Liver (tissue), 7 donors: ENCODE measurements at regions not wholly inside any gene's neighbourhood (a gene's known extent, or its start where the extent isn't known, plus 50 kb on each side); places are given as distances from the start of the nearest gene placed in this dataset.
A peak's percentile ranks its signal among the peaks of the same experiment; 100 is the strongest.

Experiments used
- DNase-seq: peaks from one replicate; pipeline ENCODE4 v3.0.0-alpha.2; 2017; ENCODE audit warnings: low spot score
- H3K27ac ChIP-seq, 2 donors: one replicate each; pipeline ENCODE4 v1.7.0; 2013; ENCODE audit warnings: inconsistent platforms in 2 of 2, low read length in 2 of 2, control low read depth in 1 of 2, low read depth in 1 of 2, mild to moderate bottlenecking in 1 of 2
- H3K27me3 ChIP-seq, 4 donors: one replicate each; pipeline versions ENCODE4 v1.6.1 to v1.7.0; 2013; ENCODE audit warnings: low read length in 3 of 4, inconsistent platforms in 1 of 4, mild to moderate bottlenecking in 1 of 4, moderate library complexity in 1 of 4; ENCODE audit not compliant: control insufficient read depth in 4 of 4, insufficient read depth in 4 of 4
- H3K36me3 ChIP-seq, 4 donors: one replicate each; pipeline versions ENCODE4 v1.6.1 to v1.7.0; 2013; ENCODE audit warnings: low read length in 3 of 4, mild to moderate bottlenecking in 3 of 4, low read depth in 1 of 4, moderate library complexity in 1 of 4; ENCODE audit not compliant: control insufficient read depth in 4 of 4, insufficient read depth in 3 of 4
- H3K4me1 ChIP-seq, 4 donors: one replicate each; pipeline versions ENCODE4 v1.6.1 to v1.7.0; 2013; ENCODE audit warnings: low read length in 3 of 4, mild to moderate bottlenecking in 3 of 4, moderate library complexity in 1 of 4; ENCODE audit not compliant: control insufficient read depth in 4 of 4, insufficient read depth in 4 of 4
- H3K4me3 ChIP-seq, 3 donors: one replicate each; pipeline versions ENCODE4 v1.6.1 to v1.7.0; 2013; ENCODE audit warnings: low read length in 3 of 3, control low read depth in 1 of 3, low read depth in 1 of 3, mild to moderate bottlenecking in 1 of 3
- H3K9ac ChIP-seq, 2 donors: one replicate each; pipeline ENCODE4 v1.7.0; 2013; ENCODE audit warnings: low read length in 2 of 2, mild to moderate bottlenecking in 2 of 2, moderate library complexity in 2 of 2, control low read depth in 1 of 2, low read depth in 1 of 2
- H3K9me3 ChIP-seq, 4 donors: one replicate each; pipeline versions ENCODE4 v1.6.1 to v1.7.0; 2013; ENCODE audit warnings: low read length in 3 of 4; ENCODE audit not compliant: control insufficient read depth in 4 of 4
- ATF3 ChIP-seq: IDR thresholded peaks from 2 replicates; pipeline ENCODE4 v1.6.1; 2016; ENCODE audit warnings: antibody characterized with exemption
- EGR1 ChIP-seq, 2 donors: IDR thresholded peaks; 2 replicates each; pipeline ENCODE4 v1.6.1; 2016 to 2018; ENCODE audit warnings: antibody characterized with exemption in 2 of 2, low read depth in 2 of 2
- FOXA1 ChIP-seq: IDR thresholded peaks from 2 replicates; pipeline ENCODE4 v1.6.1; 2016; ENCODE audit warnings: antibody characterized with exemption
- GABPA ChIP-seq, 2 donors: IDR thresholded peaks in 1 of 2; conservative IDR thresholded peaks in 1 of 2; 2 replicates each; pipeline ENCODE4 v1.6.1; 2016; ENCODE audit warnings: antibody characterized with exemption in 2 of 2, mild to moderate bottlenecking in 1 of 2, moderate library complexity in 1 of 2
- HNF4A ChIP-seq, 2 donors: conservative IDR thresholded peaks; 2 replicates each; pipeline ENCODE4 v1.6.1; 2016; ENCODE audit warnings: antibody characterized with exemption in 2 of 2, mild to moderate bottlenecking in 2 of 2
- HNF4G ChIP-seq: IDR thresholded peaks from 2 replicates; pipeline ENCODE4 v1.6.1; 2016; ENCODE audit warnings: antibody characterized with exemption
- JUND ChIP-seq, 2 donors: IDR thresholded peaks; 2 replicates each; pipeline ENCODE4 v1.6.1; 2016; ENCODE audit warnings: antibody characterized with exemption in 2 of 2
- NR2F2 ChIP-seq: IDR thresholded peaks from 2 replicates; pipeline ENCODE4 v1.6.1; 2016; ENCODE audit warnings: antibody characterized with exemption
- RAD21 ChIP-seq, 2 donors: IDR thresholded peaks; 2 replicates each; pipeline ENCODE4 v1.6.1; 2016; ENCODE audit warnings: antibody characterized with exemption in 2 of 2, mild to moderate bottlenecking in 2 of 2
- REST ChIP-seq: IDR thresholded peaks from 2 replicates; pipeline ENCODE4 v1.6.1; 2016; ENCODE audit warnings: antibody characterized with exemption, mild to moderate bottlenecking
- RXRA ChIP-seq, 2 donors: IDR thresholded peaks; 2 replicates each; pipeline ENCODE4 v1.6.1; 2017 to 2018; ENCODE audit warnings: antibody characterized with exemption in 2 of 2, mild to moderate bottlenecking in 1 of 2
- SP1 ChIP-seq: IDR thresholded peaks from 2 replicates; pipeline ENCODE4 v1.6.1; 2018; ENCODE audit warnings: antibody characterized with exemption, mild to moderate bottlenecking
- TAF1 ChIP-seq: conservative IDR thresholded peaks from 2 replicates; pipeline ENCODE4 v1.6.1; 2016; ENCODE audit warnings: antibody characterized with exemption, mild to moderate bottlenecking
- YY1 ChIP-seq: IDR thresholded peaks from 2 replicates; pipeline ENCODE4 v1.6.1; 2016; ENCODE audit warnings: antibody characterized with exemption, mild to moderate bottlenecking
- ZBTB33 ChIP-seq: IDR thresholded peaks from 2 replicates; pipeline ENCODE4 v1.6.1; 2016; ENCODE audit warnings: antibody characterized with exemption
- WGBS: extraction: QIAGEN DNeasy Blood & Tissue Kit; methylation state at CpG from one replicate; pipeline ENCODE4 v1.1.7; 2013; 5-methylcytosine and 5-hydroxymethylcytosine counted together
- TF ChIP-seq, protein P1 (sequence below): IDR thresholded peaks from 2 replicates; pipeline ENCODE4 v1.6.1; 2016; ENCODE audit warnings: antibody characterized with exemption
- donor health status: healthy.
- donor health status: healthy.
- donor health status: healthy.
- donor health status: healthy.

DNA sequence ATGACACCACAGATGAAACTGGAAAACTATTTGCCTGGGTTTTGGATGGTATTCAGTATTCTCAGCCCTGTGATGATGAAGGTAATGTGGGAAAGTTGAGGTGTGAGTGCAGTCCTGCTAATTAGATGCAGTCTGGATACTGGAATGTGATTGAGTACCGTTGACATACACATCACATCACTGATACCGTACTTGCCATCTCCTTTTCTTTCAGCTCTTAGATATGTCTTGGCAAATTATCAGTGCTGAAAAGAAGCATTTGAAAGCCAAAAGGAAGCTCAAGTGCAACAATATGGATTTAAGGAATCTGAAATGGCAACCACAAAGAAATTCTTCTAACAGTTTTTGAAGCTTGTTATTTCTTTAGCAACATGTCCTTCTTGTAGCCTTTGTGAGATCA lies 381.4 kb upstream of the TGFBR2 start:
- no peak overlapping the region for H3K4me3 ChIP-seq
- no peak for DNase-seq
- H3K9me3 ChIP-seq = no peaks in the 10 kb centered on the region
- H3K27ac ChIP-seq = no peak overlapping the region
- no peak overlapping the region for H3K9ac ChIP-seq
- H3K36me3 ChIP-seq = no peaks in the 10 kb centered on the region
- peaks cover 2 to 14% (median 11%) of the 10 kb centered on the region in 4 donors for H3K4me1 ChIP-seq
- no peaks in the 10 kb centered on the region for H3K27me3 ChIP-seq
- WGBS = 93% methylated on average over 2 of the region's 2 CpGs
- TF ChIP-seq RAD21 (IDR thresholded peaks at IDR 0.05) (no peak), GABPA (IDR thresholded peaks at IDR 0.05 in 1 of 2, conservative IDR thresholded peaks at IDR 0.05 in 1 of 2) (no peak), ATF3 (no peak), TAF1 (no peak), SP1 (no peak), EGR1 (IDR thresholded peaks at IDR 0.05; ENCODE audit: low read depth in 2 of 2) (no peak), HNF4A (conservative IDR thresholded peaks at IDR 0.05) (no peak), YY1 (no peak), HNF4G (no peak), RXRA (IDR thresholded peaks at IDR 0.05) (no peak)

DNA sequence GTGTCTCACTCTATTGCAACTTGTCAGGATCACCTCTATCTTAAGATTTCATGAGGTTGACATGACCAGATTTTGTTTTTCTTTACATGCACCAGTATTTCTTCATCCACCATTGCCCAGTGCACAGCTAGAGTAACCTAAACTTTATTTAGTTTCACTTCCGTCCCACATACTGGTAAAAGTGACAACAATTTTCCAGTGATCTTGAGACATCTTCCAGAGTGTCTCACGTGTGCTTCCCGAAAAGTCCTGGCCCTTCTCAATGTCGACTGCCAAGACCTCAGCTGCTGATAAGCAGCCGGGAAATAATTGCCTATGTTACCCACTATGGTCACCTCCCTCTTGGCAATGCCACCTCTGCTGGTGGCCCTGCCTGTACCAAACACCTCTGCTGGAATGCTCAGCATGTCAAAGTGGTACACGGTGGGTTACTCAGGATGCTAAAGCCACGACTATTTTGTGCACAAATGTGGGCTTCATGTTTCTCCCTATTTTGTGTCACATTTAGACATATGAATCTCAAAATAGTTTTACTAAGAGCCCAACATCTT lies 379.7 kb upstream of the TGFBR2 start:
- no peak for DNase-seq
- no peaks in the 10 kb centered on the region for H3K27me3 ChIP-seq
- H3K9me3 ChIP-seq = no peaks in the 10 kb centered on the region
- H3K4me3 ChIP-seq = no peak overlapping the region
- no peaks in the 10 kb centered on the region for H3K36me3 ChIP-seq
- peaks cover 4 to 23% (median 16%) of the 10 kb centered on the region in 4 donors for H3K4me1 ChIP-seq
- WGBS = 86% methylated on average over 7 of the region's 7 CpGs
- no peak overlapping the region for H3K9ac ChIP-seq
- TF ChIP-seq REST = no peak
- no peak for TF ChIP-seq HNF4G
- TF ChIP-seq, protein P1, sequence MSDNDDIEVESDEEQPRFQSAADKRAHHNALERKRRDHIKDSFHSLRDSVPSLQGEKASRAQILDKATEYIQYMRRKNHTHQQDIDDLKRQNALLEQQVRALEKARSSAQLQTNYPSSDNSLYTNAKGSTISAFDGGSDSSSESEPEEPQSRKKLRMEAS = no peak
- no peak for TF ChIP-seq YY1
- no peak for TF ChIP-seq JUND (IDR thresholded peaks at IDR 0.05)
- no peak for TF ChIP-seq TAF1
- TF ChIP-seq HNF4A (conservative IDR thresholded peaks at IDR 0.05) = no peak
- H3K27ac ChIP-seq = no peak overlapping the region

DNA sequence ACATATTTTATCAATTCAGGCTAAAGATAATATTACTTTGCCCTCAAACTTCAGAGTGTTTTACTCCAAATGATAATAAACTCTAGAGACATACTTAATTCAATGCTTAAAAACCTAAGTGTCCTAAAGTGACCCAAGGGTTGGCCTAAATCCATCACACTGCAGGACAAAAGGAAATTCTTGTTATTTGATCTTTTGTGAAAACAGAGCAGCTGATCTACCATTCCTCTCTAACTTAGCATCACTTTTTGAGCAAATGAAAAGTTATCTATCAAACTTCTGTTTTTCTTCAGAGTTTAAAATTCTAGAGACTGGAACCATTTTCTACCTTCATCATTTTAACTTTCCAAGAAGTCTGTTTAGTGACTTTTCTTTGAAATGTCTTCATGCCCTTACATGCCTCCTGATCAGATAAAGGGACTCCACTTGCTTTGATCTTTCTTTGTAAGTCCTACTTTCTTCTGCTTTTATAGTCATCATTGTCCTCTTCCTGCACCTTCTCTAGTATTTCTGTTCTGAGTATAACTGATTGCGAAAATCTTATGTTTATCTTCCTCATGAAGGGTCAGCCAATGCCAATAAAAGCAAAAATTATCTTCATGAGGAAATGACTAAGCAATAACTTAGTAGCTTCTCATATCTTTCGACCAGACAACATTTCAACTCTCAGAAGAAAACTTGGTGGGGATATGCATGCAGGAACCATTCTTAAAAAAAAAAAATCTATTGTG lies 378.7 kb upstream of the TGFBR2 start:
- H3K9me3 ChIP-seq = no peaks in the 10 kb centered on the region
- H3K9ac ChIP-seq = no peak overlapping the region
- WGBS = 8% methylated on average over 2 of the region's 2 CpGs
- H3K4me1 ChIP-seq = peaks cover 7 to 31% (median 20%) of the 10 kb centered on the region in 4 donors
- no peaks in the 10 kb centered on the region for H3K36me3 ChIP-seq
- DNase-seq = no peak
- no peak overlapping the region for H3K4me3 ChIP-seq
- H3K27ac ChIP-seq = peak overlapping the region; percentile 5 to 26
- no peaks in the 10 kb centered on the region for H3K27me3 ChIP-seq
- TF ChIP-seq HNF4A (conservative IDR thresholded peaks at IDR 0.05) (peak; percentile 46 to 50), EGR1 (IDR thresholded peaks at IDR 0.05; ENCODE audit: low read depth in 2 of 2) (no peak), FOXA1 (peak; percentile 27), NR2F2 (no peak), SP1 (peak; percentile 16), RAD21 (IDR thresholded peaks at IDR 0.05) (peak; percentile 38 to 41), REST (no peak), TAF1 (no peak), ZBTB33 (no peak), JUND (IDR thresholded peaks at IDR 0.05) (peak; percentile 33 to 68)
